ENCODE measurements at regions not wholly inside any gene's neighbourhood (a gene's known extent, or its start where the extent isn't known, plus 50 kb on each side); places are given as distances from the start of the nearest gene placed in this dataset.
"Not testable (repeated sequence)": the region's sequence is repeated elsewhere in the genome, so short reads cannot be mapped to it uniquely, and the experiment has no call there.

DNA sequence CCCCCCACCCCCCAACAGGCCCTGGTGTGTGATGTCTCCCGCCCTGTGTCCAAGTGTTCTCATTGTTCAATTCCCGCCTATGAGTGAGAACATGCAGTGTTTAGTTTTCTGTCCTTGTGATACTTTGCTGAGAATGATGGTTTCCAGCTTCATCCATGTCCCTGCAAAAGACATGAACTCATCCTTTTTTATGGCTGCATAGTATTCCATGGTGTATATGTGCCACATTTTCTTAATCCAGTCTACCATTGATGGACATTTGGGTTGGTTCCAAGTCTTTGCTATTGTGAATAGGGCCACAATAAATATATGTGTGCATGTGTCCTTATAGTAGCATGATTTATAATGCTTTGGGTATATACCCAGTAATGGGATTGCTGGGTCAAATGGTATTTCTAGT is 54.0 kb downstream of the ZCCHC13 start:
- H3K27me3 ChIP-seq (ENCODE audit: control insufficient read depth, insufficient read depth, low read length); H3K27ac ChIP-seq (ENCODE audit: low read depth, low read length); H3K4me3 ChIP-seq (ENCODE audit: low read depth, low read length); POLR2A ChIA-PET; DNase-seq (ENCODE audit: low read depth, low spot score); H3K9me3 ChIP-seq (ENCODE audit: control insufficient read depth, insufficient read depth, low read length): not testable (repeated sequence)
- CTCF ChIA-PET, result interaction anchor here (0.7 kb wide), 1 partner anchor 63 kb away, joined by 5 read pairs; the partner anchor contains the start of gene SLC16A2

DNA sequence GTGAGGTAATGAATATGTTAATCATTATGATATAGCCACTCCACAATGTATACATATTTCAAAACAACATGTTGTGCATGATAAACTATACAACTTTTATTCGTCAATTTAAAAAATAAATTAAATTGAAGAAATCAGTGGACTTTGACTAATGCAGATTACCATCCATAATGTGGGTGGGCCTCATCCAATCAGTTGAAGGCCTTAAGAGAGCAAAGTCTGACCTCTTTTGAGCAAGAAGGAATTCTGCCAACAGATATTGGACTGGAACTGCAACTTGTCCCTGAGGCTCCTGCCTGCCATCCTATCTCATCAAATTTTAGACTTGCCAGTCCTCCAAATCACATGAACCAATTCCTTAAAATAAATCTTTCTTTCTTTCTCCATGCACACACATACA is 57.4 kb upstream of the SLC16A2 start:
- Histone ChIP-seq H3K27ac (ENCODE audit: low read depth, low read length) (no peak overlapping the region), H3K9me3 (ENCODE audit: control insufficient read depth, insufficient read depth, low read length) (no peaks in the 10 kb centered on the region), H3K27me3 (ENCODE audit: control insufficient read depth, insufficient read depth, low read length) (no peaks in the 10 kb centered on the region), H3K4me3 (ENCODE audit: low read depth, low read length) (no peak overlapping the region)
- TF ChIP-seq, protein P1, sequence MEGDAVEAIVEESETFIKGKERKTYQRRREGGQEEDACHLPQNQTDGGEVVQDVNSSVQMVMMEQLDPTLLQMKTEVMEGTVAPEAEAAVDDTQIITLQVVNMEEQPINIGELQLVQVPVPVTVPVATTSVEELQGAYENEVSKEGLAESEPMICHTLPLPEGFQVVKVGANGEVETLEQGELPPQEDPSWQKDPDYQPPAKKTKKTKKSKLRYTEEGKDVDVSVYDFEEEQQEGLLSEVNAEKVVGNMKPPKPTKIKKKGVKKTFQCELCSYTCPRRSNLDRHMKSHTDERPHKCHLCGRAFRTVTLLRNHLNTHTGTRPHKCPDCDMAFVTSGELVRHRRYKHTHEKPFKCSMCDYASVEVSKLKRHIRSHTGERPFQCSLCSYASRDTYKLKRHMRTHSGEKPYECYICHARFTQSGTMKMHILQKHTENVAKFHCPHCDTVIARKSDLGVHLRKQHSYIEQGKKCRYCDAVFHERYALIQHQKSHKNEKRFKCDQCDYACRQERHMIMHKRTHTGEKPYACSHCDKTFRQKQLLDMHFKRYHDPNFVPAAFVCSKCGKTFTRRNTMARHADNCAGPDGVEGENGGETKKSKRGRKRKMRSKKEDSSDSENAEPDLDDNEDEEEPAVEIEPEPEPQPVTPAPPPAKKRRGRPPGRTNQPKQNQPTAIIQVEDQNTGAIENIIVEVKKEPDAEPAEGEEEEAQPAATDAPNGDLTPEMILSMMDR (IDR thresholded peaks at IDR 0.05; ENCODE audit: low read depth, low read length), result no peak
- ChIA-PET CTCF (interaction anchor here (0.8 kb wide), 1 partner anchor 19 kb away, joined by 3 read pairs; no protein-coding TSS in a partner anchor), POLR2A (no interaction called here)
- no peak for DNase-seq (ENCODE audit: low read depth, low spot score)

DNA sequence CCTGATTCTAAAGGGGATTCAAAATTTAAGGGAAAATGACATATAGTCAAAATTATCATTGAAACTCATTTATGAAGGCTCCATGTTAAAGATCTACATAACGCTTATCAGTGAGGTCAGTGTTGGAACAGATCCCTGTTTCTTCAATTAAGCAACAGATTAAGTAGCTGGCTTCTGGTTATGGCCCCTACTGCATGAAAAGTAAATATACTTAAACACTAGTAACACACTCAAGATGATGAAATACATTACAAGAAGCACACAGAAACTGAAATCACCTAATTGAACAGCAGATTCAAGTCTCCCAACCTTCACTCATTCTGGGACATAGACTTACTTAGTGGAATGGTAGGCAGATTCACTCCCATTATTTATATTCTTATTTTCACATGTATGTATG is 51.6 kb upstream of the SLC16A2 start:
- ChIA-PET CTCF (no interaction called here), POLR2A (no interaction called here)
- TF ChIP-seq, protein P1 (IDR thresholded peaks at IDR 0.05; ENCODE audit: low read depth, low read length), result no peak
- Histone ChIP-seq H3K9me3 (ENCODE audit: control insufficient read depth, insufficient read depth, low read length) (no peaks in the 10 kb centered on the region), H3K27ac (ENCODE audit: low read depth, low read length) (no peak overlapping the region), H3K4me3 (ENCODE audit: low read depth, low read length) (no peak overlapping the region), H3K27me3 (ENCODE audit: control insufficient read depth, insufficient read depth, low read length) (no peaks in the 10 kb centered on the region)
- DNase-seq (ENCODE audit: low read depth, low spot score), result no peak

DNA sequence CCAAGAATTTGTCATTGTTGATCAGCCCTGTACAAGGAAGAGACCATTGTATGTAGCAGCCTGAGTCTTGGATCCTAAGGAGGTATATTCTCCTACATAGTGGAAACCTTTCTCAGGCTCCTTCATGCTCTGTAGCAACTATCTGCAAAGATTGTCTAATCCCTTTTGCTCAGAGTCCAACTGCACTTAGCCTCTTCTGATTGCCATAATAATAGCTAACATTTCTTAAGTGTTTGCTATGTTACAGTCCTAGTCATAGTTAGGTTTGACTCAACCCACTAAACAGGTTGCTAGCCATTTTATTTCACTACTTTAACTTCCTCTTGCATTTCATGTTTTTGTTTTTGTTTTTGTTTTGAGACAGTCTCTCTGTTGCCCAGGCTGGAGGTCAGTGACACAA is 50.8 kb upstream of the SLC16A2 start:
- TF ChIP-seq, protein P1 (IDR thresholded peaks at IDR 0.05; ENCODE audit: low read depth, low read length), result no peak
- CTCF ChIA-PET, result no interaction called here

DNA sequence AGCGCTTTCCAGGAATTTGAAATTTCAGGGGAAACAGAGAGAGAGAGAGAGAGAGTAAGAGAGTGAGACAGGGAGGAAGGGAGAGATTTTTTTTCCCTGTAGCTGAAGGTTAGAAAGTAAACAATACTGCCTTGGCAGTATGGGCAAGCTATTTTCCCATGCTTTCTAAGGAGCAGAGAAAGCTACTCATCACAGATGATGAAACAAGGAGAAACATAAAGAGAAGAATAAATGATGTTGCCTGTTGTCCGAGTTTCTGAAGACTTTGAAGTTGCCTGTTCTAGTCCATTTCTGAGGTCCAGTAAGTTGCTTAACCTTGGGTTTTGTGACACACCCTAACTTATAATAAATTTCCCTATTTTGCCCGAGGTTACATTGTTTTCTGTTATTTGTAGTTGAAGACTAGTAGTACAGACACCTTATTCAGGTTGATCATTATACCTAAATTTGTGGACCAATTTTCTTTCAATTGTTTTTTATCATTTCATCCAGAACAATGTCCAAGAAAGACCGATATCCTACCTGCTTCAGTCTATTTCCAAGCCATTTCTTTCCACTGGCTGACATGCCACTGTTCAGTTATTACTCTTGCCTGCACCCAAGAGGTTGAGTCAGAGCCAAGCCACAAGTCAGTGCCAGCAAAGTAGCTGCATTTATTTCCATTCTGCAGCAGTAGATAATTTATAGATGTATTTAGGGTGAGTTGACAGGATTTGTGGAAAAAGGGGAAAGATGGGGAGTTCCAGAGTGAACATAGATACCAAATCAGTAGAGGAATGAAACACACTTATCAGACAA is 49.7 kb upstream of the SLC16A2 start:
- POLR2A ChIA-PET, result no interaction called here
- Histone ChIP-seq H3K27me3 (ENCODE audit: control insufficient read depth, insufficient read depth, low read length) (no peaks in the 10 kb centered on the region), H3K4me3 (ENCODE audit: low read depth, low read length) (no peak overlapping the region), H3K9me3 (ENCODE audit: control insufficient read depth, insufficient read depth, low read length) (no peaks in the 10 kb centered on the region), H3K27ac (ENCODE audit: low read depth, low read length) (no peak overlapping the region)
- DNase-seq (ENCODE audit: low read depth, low spot score), result no peak
- TF ChIP-seq, protein P1 (IDR thresholded peaks at IDR 0.05; ENCODE audit: low read depth, low read length), result no peak
- CTCF ChIA-PET, result interaction anchor here (0.5 to 2.1 kb wide), 3 partner anchors 10 to 415 kb away, joined by 3 to 9 read pairs (median 3); no protein-coding TSS in a partner anchor

More for the DNA sequence above, 50.8 kb upstream of the SLC16A2 start:
- no peaks in the 10 kb centered on the region for H3K9me3 ChIP-seq (ENCODE audit: control insufficient read depth, insufficient read depth, low read length)
- no peak for DNase-seq (ENCODE audit: low read depth, low spot score)
- no peak overlapping the region for H3K27ac ChIP-seq (ENCODE audit: low read depth, low read length)
- H3K27me3 ChIP-seq (ENCODE audit: control insufficient read depth, insufficient read depth, low read length), result no peaks in the 10 kb centered on the region
- POLR2A ChIA-PET, result no interaction called here
- no peak overlapping the region for H3K4me3 ChIP-seq (ENCODE audit: low read depth, low read length)
